Panc1 (cell line): ENCODE measurements at regions not wholly inside any gene's neighbourhood (a gene's known extent, or its start where the extent isn't known, plus 50 kb on each side); places are given as distances from the start of the nearest gene placed in this dataset.

ENCODE experiments used
- ATAC-seq: fragments of 200-7000 bp; cut with Tn5 transposase; 2 replicates; pipeline ENCODE4 v1.9.1; 2020; ENCODE audit warnings: mild to moderate bottlenecking, moderate library complexity
- BruUV-seq: library from RNA; stranded (reverse); fragments of 400-500 nt; replicated peaks from 2 replicates; lab custom pipeline; 2021; lab: Mats Ljungman, UMichigan
- CTCF ChIA-PET: fragments of 300-600 bp; sonication (Branson Sonifier 250); formaldehyde crosslinking; loops from one replicate; lab custom pipeline; 2022; ENCODE audit warnings: antibody characterized with exemption; lab: Charles Lee
- POLR2A ChIA-PET: fragments of 300-600 bp; sonication (Branson Sonifier 250); formaldehyde crosslinking; loops from one replicate; lab custom pipeline; 2022; ENCODE audit warnings: antibody characterized with exemption; lab: Charles Lee
- DNase-seq: peaks from one replicate; pipeline ENCODE4 v3.0.0-alpha.2; 2010; ENCODE audit warnings: low read depth, low spot score
- H3K27ac ChIP-seq: 2 replicates; pipeline ENCODE4 v1.5.1; 2011; ENCODE audit warnings: mild to moderate bottlenecking, low read length, inconsistent platforms
- H3K27me3 ChIP-seq: fragments of 200-500 bp; sonication (Bioruptor generic); 2 replicates; pipeline ENCODE4 v1.6.0; 2014; ENCODE audit warnings: low read length, inconsistent platforms; ENCODE audit not compliant: control insufficient read depth, insufficient read depth
- H3K36me3 ChIP-seq: fragments of 200-500 bp; sonication (Bioruptor generic); 2 replicates; pipeline ENCODE4 v1.5.1; 2014; ENCODE audit warnings: inconsistent platforms, mild to moderate bottlenecking, low read length, moderate library complexity; ENCODE audit not compliant: control insufficient read depth, insufficient read depth
- H3K4me1 ChIP-seq: 2 replicates; pipeline ENCODE4 v1.5.1; 2011; ENCODE audit warnings: inconsistent platforms, mild to moderate bottlenecking, low read length, moderate library complexity; ENCODE audit not compliant: control insufficient read depth, insufficient read depth
- H3K4me3 ChIP-seq, 2 experiments: 2 replicates each; pipeline ENCODE4 v1.5.1; 2011 to 2012; ENCODE audit warnings: low read depth in 2 of 2, low read length in 2 of 2, mild to moderate bottlenecking in 2 of 2, inconsistent platforms in 1 of 2, moderate library complexity in 1 of 2
- H3K9me3 ChIP-seq: fragments of 200-500 bp; sonication (Bioruptor generic); 2 replicates; pipeline ENCODE4 v1.5.1; 2014; ENCODE audit warnings: low read depth, mild to moderate bottlenecking, inconsistent platforms, low read length, moderate library complexity; ENCODE audit not compliant: control insufficient read depth, insufficient read depth
- CTCF ChIP-seq: fragments of 450-650 bp; IDR thresholded peaks from 2 replicates; pipeline ENCODE4 v1.5.1; 2017; ENCODE audit warnings: mild to moderate bottlenecking
- POLR2AphosphoS5 ChIP-seq: IDR thresholded peaks from 2 replicates; pipeline ENCODE4 v1.6.1; 2012; ENCODE audit warnings: mild to moderate bottlenecking, low read depth, low read length, moderate library complexity
- REST ChIP-seq, 2 experiments: IDR thresholded peaks; 2 replicates each; pipeline ENCODE4 v1.6.1; 2011 to 2012; ENCODE audit warnings: low read depth in 2 of 2, control low read depth in 1 of 2, low read length in 1 of 2, mild to moderate bottlenecking in 1 of 2, moderate library complexity in 1 of 2; ENCODE audit not compliant: insufficient read depth in 1 of 2
- SIN3A ChIP-seq: IDR thresholded peaks from 2 replicates; pipeline ENCODE4 v1.6.1; 2012; ENCODE audit warnings: low read depth, mild to moderate bottlenecking, low read length, moderate library complexity, borderline replicate concordance; ENCODE audit not compliant: insufficient read depth
- TCF7L2 ChIP-seq: IDR thresholded peaks from 2 replicates; pipeline ENCODE4 v1.6.1; 2011; ENCODE audit warnings: mild to moderate bottlenecking, low read depth, low read length, inconsistent platforms
- in situ Hi-C: cut with HindIII; loops from 2 replicates; pipeline ENCODE4 v1.10.0; 2016; ENCODE audit warnings: low sequenced_read_pairs, low pct_unique_long_range_greater_than_20kb
- intact Hi-C: fragments of 100-400 bp; cut with micrococcal nuclease; formaldehyde crosslinking; loops from one replicate; pipeline ENCODE4 v1.10.0; 2022; ENCODE audit not compliant: unreplicated experiment

DNA sequence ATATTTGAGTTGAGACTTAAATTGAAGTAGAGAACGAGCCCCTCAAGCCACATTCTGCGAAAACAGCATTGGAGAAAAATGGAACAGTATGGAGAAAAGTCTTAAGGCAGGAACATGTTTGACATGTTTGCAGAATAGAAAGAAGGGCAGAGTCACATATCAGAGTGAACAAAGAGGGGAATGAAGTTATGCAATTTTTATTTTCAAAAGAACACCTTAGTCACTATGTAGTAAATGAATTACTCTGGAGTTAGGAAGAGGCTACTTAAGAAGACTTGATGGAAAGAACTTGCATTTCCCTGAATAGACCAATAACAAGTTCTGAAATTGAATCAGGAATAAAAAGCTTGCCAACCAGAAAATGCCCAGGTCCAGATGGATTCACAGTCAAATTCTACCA lies 391.4 kb upstream of the CDH19 start:
- no peak for ATAC-seq
- TF ChIP-seq CTCF (no peak), POLR2AphosphoS5 (no peak), SIN3A (no peak), TCF7L2 (no peak), REST (IDR thresholded peaks at IDR 0.05; ENCODE audit: insufficient read depth in 1 of 2, low read depth in 2 of 2, low read length in 1 of 2) (no peak)
- no TSS peak for BruUV-seq
- no peaks in the 10 kb centered on the region for H3K9me3 ChIP-seq
- CTCF ChIA-PET = no interaction called here
- intact Hi-C loops (no loop called here), in situ Hi-C loops (no loop called here)
- H3K4me3 ChIP-seq = no peak overlapping the region
- no peak overlapping the region for H3K27ac ChIP-seq
- no peaks in the 10 kb centered on the region for H3K4me1 ChIP-seq
- DNase-seq = no peak
- POLR2A ChIA-PET = no interaction called here
- H3K27me3 ChIP-seq = no peaks in the 10 kb centered on the region
- no peaks in the 10 kb centered on the region for H3K36me3 ChIP-seq

- no peaks in the 10 kb centered on the region for H3K36me3 ChIP-seq
- in situ Hi-C loops (no loop called here), intact Hi-C loops (no loop called here)
- no peaks in the 10 kb centered on the region for H3K9me3 ChIP-seq
- CTCF ChIA-PET = no interaction called here
- no peak for ATAC-seq
- H3K4me3 ChIP-seq = no peak overlapping the region
- no peaks in the 10 kb centered on the region for H3K4me1 ChIP-seq
- POLR2A ChIA-PET = no interaction called here
- no peak for DNase-seq
- TF ChIP-seq CTCF (no peak), TCF7L2 (no peak), POLR2AphosphoS5 (no peak), REST (IDR thresholded peaks at IDR 0.05; ENCODE audit: insufficient read depth in 1 of 2, low read depth in 2 of 2, low read length in 1 of 2) (no peak), SIN3A (no peak)
- no peaks in the 10 kb centered on the region for H3K27me3 ChIP-seq
- no TSS peak for BruUV-seq
- H3K27ac ChIP-seq = no peak overlapping the region
Observed at GRCh38 chr18:66994790-66995189, 390.9 kb upstream of the CDH19 start.
